Brain microvascular endothelial cell (primary cell): ENCODE measurements at regions not wholly inside any gene's neighbourhood (a gene's known extent, or its start where the extent isn't known, plus 50 kb on each side); places are given as distances from the start of the nearest gene placed in this dataset.
A peak's percentile ranks its signal among the peaks of the same experiment; 100 is the strongest.

Experiments
- DNase-seq: peaks from one replicate; pipeline ENCODE4 v3.0.0-alpha.2; 2020
- H3K27ac ChIP-seq: fragments of 250-450 bp; sonication (Bioruptor Pico); 2 replicates; pipeline ENCODE4 v1.5.1; 2020; ENCODE audit warnings: mild to moderate bottlenecking, moderate library complexity
- H3K27me3 ChIP-seq: fragments of 250-450 bp; sonication (Bioruptor Pico); replicated peaks from 2 replicates; pipeline ENCODE4 v1.5.1; 2020; ENCODE audit warnings: mild to moderate bottlenecking
- H3K36me3 ChIP-seq: fragments of 250-450 bp; sonication (Bioruptor Pico); replicated peaks from 2 replicates; pipeline ENCODE4 v1.5.1; 2020; ENCODE audit warnings: mild to moderate bottlenecking
- H3K4me3 ChIP-seq: 2 replicates; pipeline ENCODE4 v1.5.1; 2011; ENCODE audit warnings: low read depth, mild to moderate bottlenecking, control low read depth, low read length, moderate library complexity
- in situ Hi-C: cut with HindIII; loops from 2 replicates; pipeline ENCODE4 v1.10.0; 2017; ENCODE audit warnings: low sequenced_read_pairs, low pct_ligation_motif_present
- TF ChIP-seq, protein P1 (sequence below): IDR thresholded peaks from 2 replicates; pipeline ENCODE4 v1.5.1; 2011; ENCODE audit warnings: low read depth, mild to moderate bottlenecking, moderate library complexity, low read length, control low read depth, inconsistent platforms; ENCODE audit errors: missing control alignments

GRCh38 chr9:79858508-79858907 is 286.7 kb downstream of the TLE4 start:
- Histone ChIP-seq H3K36me3 (no peaks in the 10 kb centered on the region), H3K27me3 (no peaks in the 10 kb centered on the region), H3K4me3 (no peak overlapping the region), H3K27ac (no peak overlapping the region)
- peak; percentile 4 for DNase-seq
- in situ Hi-C loops, result no loop called here
- TF ChIP-seq, protein P1, sequence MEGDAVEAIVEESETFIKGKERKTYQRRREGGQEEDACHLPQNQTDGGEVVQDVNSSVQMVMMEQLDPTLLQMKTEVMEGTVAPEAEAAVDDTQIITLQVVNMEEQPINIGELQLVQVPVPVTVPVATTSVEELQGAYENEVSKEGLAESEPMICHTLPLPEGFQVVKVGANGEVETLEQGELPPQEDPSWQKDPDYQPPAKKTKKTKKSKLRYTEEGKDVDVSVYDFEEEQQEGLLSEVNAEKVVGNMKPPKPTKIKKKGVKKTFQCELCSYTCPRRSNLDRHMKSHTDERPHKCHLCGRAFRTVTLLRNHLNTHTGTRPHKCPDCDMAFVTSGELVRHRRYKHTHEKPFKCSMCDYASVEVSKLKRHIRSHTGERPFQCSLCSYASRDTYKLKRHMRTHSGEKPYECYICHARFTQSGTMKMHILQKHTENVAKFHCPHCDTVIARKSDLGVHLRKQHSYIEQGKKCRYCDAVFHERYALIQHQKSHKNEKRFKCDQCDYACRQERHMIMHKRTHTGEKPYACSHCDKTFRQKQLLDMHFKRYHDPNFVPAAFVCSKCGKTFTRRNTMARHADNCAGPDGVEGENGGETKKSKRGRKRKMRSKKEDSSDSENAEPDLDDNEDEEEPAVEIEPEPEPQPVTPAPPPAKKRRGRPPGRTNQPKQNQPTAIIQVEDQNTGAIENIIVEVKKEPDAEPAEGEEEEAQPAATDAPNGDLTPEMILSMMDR, result no peak

- TF ChIP-seq, protein P1, result no peak
- in situ Hi-C loops, result no loop called here
- DNase-seq, result no peak
- no peaks in the 10 kb centered on the region for H3K27me3 ChIP-seq
- H3K36me3 ChIP-seq, result no peaks in the 10 kb centered on the region
- H3K27ac ChIP-seq, result no peak overlapping the region
- no peak overlapping the region for H3K4me3 ChIP-seq
Measured at GRCh38 chr9:79857188-79857587, 285.4 kb downstream of the TLE4 start.

DNA sequence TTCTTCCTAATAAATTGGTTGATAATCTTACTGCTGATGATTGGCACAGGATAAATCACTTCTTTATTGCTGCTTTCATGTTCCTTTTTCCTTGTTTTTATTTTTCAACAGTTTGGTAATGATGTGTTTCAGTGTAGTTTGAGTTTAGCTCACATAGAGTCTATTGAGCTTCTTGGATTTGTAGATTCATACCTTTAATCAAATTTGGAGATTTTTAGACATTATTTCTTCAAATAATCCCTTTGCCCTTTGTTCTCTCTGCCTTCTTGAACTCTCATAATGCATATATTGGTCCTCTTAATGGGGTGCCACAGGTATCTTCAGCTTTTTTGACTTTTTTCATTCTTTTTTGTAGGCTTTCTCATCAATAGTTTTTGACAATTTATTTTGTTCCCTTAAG is 275.3 kb downstream of the TLE4 start:
- TF ChIP-seq, protein P1, result no peak
- no peak for DNase-seq
- H3K4me3 ChIP-seq, result no peak overlapping the region
- in situ Hi-C loops, result no loop called here
- H3K27me3 ChIP-seq, result no peaks in the 10 kb centered on the region
- no peaks in the 10 kb centered on the region for H3K36me3 ChIP-seq
- no peak overlapping the region for H3K27ac ChIP-seq

GRCh38 chr9:79829566-79830302 is 258.0 kb downstream of the TLE4 start:
- Histone ChIP-seq H3K27ac (no peak overlapping the region), H3K4me3 (no peak overlapping the region), H3K36me3 (no peaks in the 10 kb centered on the region), H3K27me3 (no peaks in the 10 kb centered on the region)
- in situ Hi-C loops, result no loop called here
- DNase-seq, result no peak
- TF ChIP-seq, protein P1, result no peak

- in situ Hi-C loops, result no loop called here
- Histone ChIP-seq H3K36me3 (no peaks in the 10 kb centered on the region), H3K4me3 (no peak overlapping the region), H3K27me3 (no peaks in the 10 kb centered on the region), H3K27ac (no peak overlapping the region)
- TF ChIP-seq, protein P1, result no peak
- DNase-seq, result no peak
Measured at GRCh38 chr9:79824265-79824664, 252.5 kb downstream of the TLE4 start.
